Hepatocyte (in vitro differentiated cells): ENCODE measurements at regions not wholly inside any gene's neighbourhood (a gene's known extent, or its start where the extent isn't known, plus 50 kb on each side); places are given as distances from the start of the nearest gene placed in this dataset.

ENCODE experiments used
- DNase-seq: peaks from one replicate; pipeline ENCODE4 v3.0.0-alpha.2; 2016; ENCODE audit warnings: low spot score
- H2AFZ ChIP-seq: fragments of 200-600 bp; sonication (generic); 2 replicates; pipeline ENCODE4 v1.6.0; 2016; ENCODE audit warnings: antibody characterized with exemption, mild to moderate bottlenecking
- H3K27ac ChIP-seq: fragments of 200-600 bp; sonication (generic); 2 replicates; pipeline ENCODE4 v1.5.1; 2016; ENCODE audit warnings: mild to moderate bottlenecking
- H3K27me3 ChIP-seq: fragments of 200-600 bp; sonication (generic); 2 replicates; pipeline ENCODE4 v1.6.1; 2016
- H3K36me3 ChIP-seq: fragments of 200-600 bp; sonication (generic); replicated peaks from 2 replicates; pipeline ENCODE4 v1.5.1; 2016; ENCODE audit warnings: low read depth; ENCODE audit not compliant: insufficient read depth
- H3K4me1 ChIP-seq: fragments of 200-600 bp; sonication (generic); 2 replicates; pipeline ENCODE4 v1.5.1; 2016; ENCODE audit warnings: mild to moderate bottlenecking, moderate library complexity; ENCODE audit not compliant: insufficient read depth
- H3K4me2 ChIP-seq: fragments of 200-600 bp; sonication (generic); 2 replicates; pipeline ENCODE4 v1.6.0; 2016
- H3K4me3 ChIP-seq: fragments of 200-600 bp; sonication (generic); 2 replicates; pipeline ENCODE4 v1.5.1; 2016; ENCODE audit warnings: mild to moderate bottlenecking
- H3K79me2 ChIP-seq: fragments of 200-600 bp; sonication (generic); 2 replicates; pipeline ENCODE4 v1.6.0; 2017; ENCODE audit warnings: mild to moderate bottlenecking
- H3K9me2 ChIP-seq: fragments of 200-600 bp; sonication (generic); replicated peaks from 2 replicates; pipeline ENCODE4 v1.6.0; 2017; ENCODE audit warnings: mild to moderate bottlenecking; ENCODE audit not compliant: insufficient read depth
- H3K9me3 ChIP-seq: fragments of 200-600 bp; sonication (generic); 2 replicates; pipeline ENCODE4 v1.5.1; 2016; ENCODE audit warnings: low read depth, mild to moderate bottlenecking
- H4K20me1 ChIP-seq: fragments of 200-600 bp; sonication (generic); 2 replicates; pipeline ENCODE4 v1.6.0; 2016; ENCODE audit warnings: mild to moderate bottlenecking; ENCODE audit not compliant: insufficient read depth, poor library complexity, severe bottlenecking
- CTCF ChIP-seq: fragments of 200-600 bp; sonication (generic); IDR thresholded peaks from 2 replicates; pipeline ENCODE4 v1.5.1; 2016; ENCODE audit warnings: antibody characterized with exemption, mild to moderate bottlenecking; ENCODE audit not compliant: poor library complexity
- EZH2 ChIP-seq: fragments of 200-600 bp; sonication (generic); IDR thresholded peaks from 2 replicates; pipeline ENCODE4 v1.6.1; 2016; ENCODE audit warnings: antibody characterized with exemption, mild to moderate bottlenecking, borderline replicate concordance
- EZH2phosphoT487 ChIP-seq: fragments of 200-600 bp; sonication (generic); IDR thresholded peaks from one replicate; pipeline ENCODE4 v1.6.1; 2018; ENCODE audit warnings: antibody characterized with exemption, mild to moderate bottlenecking, low read depth, moderate library complexity; ENCODE audit not compliant: unreplicated experiment, severe bottlenecking
- WGBS: methylation state at CpG from one replicate; pipeline ENCODE4 v1.1.6; 2016; ENCODE audit warnings: low lambda C conversion rate; ENCODE audit errors: missing lambda C conversion rate; 5-methylcytosine and 5-hydroxymethylcytosine counted together

- no peak overlapping the region for H3K4me2 ChIP-seq
- H2AFZ ChIP-seq = no peak overlapping the region
- peaks cover 23% of the 10 kb centered on the region for H3K4me1 ChIP-seq
- 98% methylated on average over 6 of the region's 6 CpGs for WGBS
- no peak overlapping the region for H3K4me3 ChIP-seq
- H3K27me3 ChIP-seq = no peaks in the 10 kb centered on the region
- no peaks in the 10 kb centered on the region for H3K36me3 ChIP-seq
- H3K27ac ChIP-seq = peak overlapping the region; percentile 86
- no peaks in the 10 kb centered on the region for H3K79me2 ChIP-seq
- TF ChIP-seq EZH2phosphoT487 (no peak), CTCF (no peak), EZH2 (no peak)
- DNase-seq = no peak
- H4K20me1 ChIP-seq = no peaks in the 10 kb centered on the region
- H3K9me2 ChIP-seq = no peaks in the 10 kb centered on the region
- no peaks in the 10 kb centered on the region for H3K9me3 ChIP-seq
Measured at GRCh38 chr6:167397712-167398111, 72.8 kb downstream of the TTLL2 start.

GRCh38 chr6:167398214-167399050, 73.5 kb downstream of the TTLL2 start:
- no peaks in the 10 kb centered on the region for H3K27me3 ChIP-seq
- WGBS = 65% methylated on average over 14 of the region's 14 CpGs
- no peak overlapping the region for H3K4me2 ChIP-seq
- no peaks in the 10 kb centered on the region for H3K79me2 ChIP-seq
- TF ChIP-seq EZH2 (no peak), EZH2phosphoT487 (no peak), CTCF (no peak)
- peak overlapping the region; percentile 86 for H3K27ac ChIP-seq
- no peaks in the 10 kb centered on the region for H4K20me1 ChIP-seq
- peaks cover 23% of the 10 kb centered on the region for H3K4me1 ChIP-seq
- H3K9me2 ChIP-seq = no peaks in the 10 kb centered on the region
- no peak overlapping the region for H3K4me3 ChIP-seq
- no peak overlapping the region for H2AFZ ChIP-seq
- no peaks in the 10 kb centered on the region for H3K9me3 ChIP-seq
- no peaks in the 10 kb centered on the region for H3K36me3 ChIP-seq
- DNase-seq = peak; percentile 67

- 89% methylated on average over 6 of the region's 6 CpGs for WGBS
Measured at GRCh38 chr6:167399051-167399387, 74.1 kb downstream of the TTLL2 start.

More at GRCh38 chr6:167399051-167399387, 74.1 kb downstream of the TTLL2 start:
- peaks cover 23% of the 10 kb centered on the region for H3K4me1 ChIP-seq
- H3K79me2 ChIP-seq = no peaks in the 10 kb centered on the region
- no peaks in the 10 kb centered on the region for H3K27me3 ChIP-seq
- peak overlapping the region; percentile 82 for H3K27ac ChIP-seq
- TF ChIP-seq EZH2 = no peak
- TF ChIP-seq CTCF = no peak
- TF ChIP-seq EZH2phosphoT487 = no peak
- H2AFZ ChIP-seq = no peak overlapping the region
- H3K9me3 ChIP-seq = no peaks in the 10 kb centered on the region
- no peak overlapping the region for H3K4me3 ChIP-seq
- no peaks in the 10 kb centered on the region for H3K36me3 ChIP-seq
- no peaks in the 10 kb centered on the region for H3K9me2 ChIP-seq
- no peak overlapping the region for H3K4me2 ChIP-seq
- H4K20me1 ChIP-seq = no peaks in the 10 kb centered on the region
- no peak for DNase-seq
